GM19372 (cell line): ENCODE measurements at regions not wholly inside any gene's neighbourhood (a gene's known extent, or its start where the extent isn't known, plus 50 kb on each side); places are given as distances from the start of the nearest gene placed in this dataset.
"Not testable (repeated sequence)": the region's sequence is repeated elsewhere in the genome, so short reads cannot be mapped to it uniquely, and the experiment has no call there.

ENCODE experiments used
- ATAC-seq: cut with Tn5 transposase; IDR thresholded peaks from one replicate; pipeline ENCODE4 v1.9.1; 2021; ENCODE audit warnings: mild to moderate bottlenecking, low read depth, moderate library complexity; ENCODE audit not compliant: unreplicated experiment

DNA sequence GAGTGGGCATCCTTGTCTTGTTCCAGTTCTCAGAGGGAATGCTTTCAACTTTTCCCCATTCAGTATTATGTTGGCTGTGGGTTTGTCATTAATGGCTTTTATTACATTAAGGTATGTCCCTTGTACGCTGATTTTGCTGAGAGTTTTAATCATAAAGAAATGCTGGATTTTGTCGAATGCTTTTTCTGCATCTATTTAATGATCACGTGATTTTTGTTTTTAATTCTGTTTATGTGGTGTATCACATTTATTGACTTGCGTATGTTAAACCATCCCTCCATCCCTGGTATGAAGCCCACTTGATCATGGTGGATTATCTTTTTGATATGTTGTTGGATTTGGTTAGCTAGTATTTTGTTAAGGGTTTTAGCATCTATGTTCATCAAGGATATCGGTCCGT is 266.9 kb upstream of the DIPK2B start:
- ATAC-seq = not testable (repeated sequence)

GRCh38 chrX:45455732-45456131 is 255.1 kb upstream of the DIPK2B start:
- not testable (repeated sequence) for ATAC-seq

DNA sequence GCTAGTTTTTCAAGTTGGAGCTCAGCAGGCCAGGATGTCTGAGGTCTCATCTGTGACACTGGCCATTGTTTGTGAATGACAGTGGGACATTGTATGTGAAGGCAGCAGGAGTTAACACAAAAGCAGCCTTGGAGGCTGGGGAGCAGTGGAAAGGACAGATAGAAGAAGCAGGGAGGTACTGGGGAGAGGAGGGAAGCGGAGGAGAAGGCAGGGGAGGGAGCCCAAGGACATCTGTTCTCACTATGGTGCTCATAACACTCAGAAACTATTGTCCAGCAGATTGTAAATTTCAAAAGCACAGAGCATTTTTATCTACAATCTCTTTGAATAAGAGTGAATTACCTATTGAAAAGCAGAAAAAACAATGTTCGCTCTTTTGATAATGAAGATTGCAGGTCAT is 253.6 kb upstream of the DIPK2B start:
- ATAC-seq = no peak

GRCh38 chrX:45449982-45450381 is 249.3 kb upstream of the DIPK2B start:
- no peak for ATAC-seq

DNA sequence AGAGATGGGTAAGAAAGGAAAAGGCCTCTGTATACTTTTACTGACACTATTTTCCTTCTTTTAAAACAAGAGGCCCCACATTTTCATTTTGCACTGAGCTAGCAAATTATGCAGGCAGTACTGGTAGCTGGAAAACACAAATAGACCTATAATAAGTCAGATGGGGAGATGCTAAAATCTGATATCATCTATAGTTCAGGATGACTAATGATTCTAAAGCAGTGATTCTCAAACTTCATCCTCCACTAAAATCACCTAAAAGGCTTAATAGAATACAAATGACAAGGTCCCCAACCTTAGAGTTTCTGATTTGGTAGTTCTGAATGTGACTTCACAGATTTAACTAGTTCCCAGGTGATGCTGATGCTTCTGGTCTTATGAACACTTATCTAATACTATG is 247.3 kb upstream of the DIPK2B start:
- ATAC-seq = no peak

DNA sequence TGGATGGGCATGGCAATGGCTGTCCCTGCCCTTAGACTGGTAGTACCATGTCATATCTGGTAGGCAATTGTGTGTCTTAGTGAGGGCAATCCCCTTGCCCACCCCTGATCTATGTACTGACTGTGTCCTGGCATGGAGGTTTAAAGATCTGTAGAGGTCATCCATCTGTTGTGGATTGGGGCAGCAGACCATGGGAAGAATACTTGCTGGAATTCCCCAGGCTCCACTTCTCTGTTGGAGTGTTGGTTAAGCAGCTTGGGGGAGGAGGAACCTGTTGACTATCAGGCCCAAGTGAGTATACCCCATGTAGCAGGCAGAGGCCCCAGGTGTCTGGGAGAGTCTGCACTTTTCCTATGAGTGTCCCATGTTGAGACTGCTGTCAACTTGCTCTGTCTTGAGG is 246.7 kb upstream of the DIPK2B start:
- no peak for ATAC-seq

DNA sequence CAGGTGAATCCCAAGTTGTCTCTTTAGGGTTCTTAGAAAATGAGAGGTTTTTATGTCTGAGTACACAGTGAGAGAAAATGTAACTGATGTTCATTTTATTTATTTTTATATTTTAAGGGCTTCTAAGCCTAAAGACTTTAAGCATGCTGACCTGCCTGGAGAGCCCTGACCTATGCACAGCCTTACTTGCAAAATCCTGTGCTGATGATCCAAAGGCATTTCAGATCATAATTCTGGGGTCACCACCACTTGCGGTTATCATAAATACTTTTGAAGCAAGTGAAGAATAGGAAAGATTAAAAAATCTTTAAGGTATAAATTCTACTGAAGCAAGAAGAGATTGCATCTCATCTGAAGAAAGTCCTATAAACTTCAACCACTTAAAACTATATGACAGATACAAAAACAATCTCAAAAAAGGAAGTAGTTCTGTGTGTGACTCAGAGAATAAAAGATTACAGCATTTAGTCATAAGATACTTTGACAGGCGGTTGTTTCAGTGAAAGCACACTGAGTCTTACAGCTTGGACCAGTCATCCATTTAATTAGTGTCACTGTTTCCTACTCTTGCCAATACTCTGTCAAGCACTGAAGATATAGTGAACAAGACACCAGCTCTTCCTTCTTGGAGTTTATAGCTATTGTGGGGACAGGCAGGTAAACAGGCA is 245.2 kb upstream of the DIPK2B start:
- no peak for ATAC-seq

DNA sequence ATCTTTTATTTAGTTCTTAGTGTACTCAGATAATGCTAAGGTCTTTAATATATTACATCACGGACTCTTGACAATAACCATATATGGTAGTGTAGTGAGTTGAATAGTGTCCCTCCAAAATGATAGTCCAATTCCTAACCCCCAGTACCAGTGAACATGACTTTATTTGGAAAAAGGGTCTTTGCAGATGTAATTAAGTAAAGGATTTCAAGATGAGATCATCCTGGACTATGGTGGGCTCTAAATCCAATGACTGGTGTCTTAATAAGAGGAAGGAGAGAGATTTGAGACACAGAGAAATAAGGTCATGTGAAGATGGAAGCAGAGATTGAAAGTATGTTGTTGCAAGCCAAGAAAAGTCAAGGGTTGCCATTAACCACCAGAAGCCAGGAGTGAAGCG is 236.5 kb upstream of the DIPK2B start:
- ATAC-seq = no peak

DNA sequence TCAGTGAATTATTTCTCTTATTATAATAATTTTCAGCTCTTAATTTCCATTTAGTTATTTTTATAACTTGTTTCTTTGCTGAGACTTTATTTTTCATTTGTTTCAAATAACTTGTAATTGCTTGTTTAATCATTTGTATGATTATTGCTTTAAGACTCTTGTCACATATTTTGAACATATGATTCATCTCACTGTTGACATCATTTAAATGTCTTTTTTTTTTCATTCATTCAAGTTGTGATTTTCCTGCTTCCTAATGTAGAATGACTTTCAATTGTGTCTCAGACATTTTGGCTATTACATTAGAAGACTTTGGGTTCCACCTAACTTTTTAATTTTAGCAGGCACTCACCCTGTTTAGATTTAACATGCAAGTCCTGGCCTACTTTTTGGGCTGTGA is 234.8 kb upstream of the DIPK2B start:
- ATAC-seq = no peak

- ATAC-seq = no peak
Measured at GRCh38 chrX:45434231-45434630, 233.6 kb upstream of the DIPK2B start.

- no peak for ATAC-seq
Measured at GRCh38 chrX:45428831-45429230, 228.2 kb upstream of the DIPK2B start.

- ATAC-seq = no peak
Measured at GRCh38 chrX:45424326-45424725, 223.7 kb upstream of the DIPK2B start.

GRCh38 chrX:45422216-45422925 is 221.7 kb upstream of the DIPK2B start:
- no peak for ATAC-seq

DNA sequence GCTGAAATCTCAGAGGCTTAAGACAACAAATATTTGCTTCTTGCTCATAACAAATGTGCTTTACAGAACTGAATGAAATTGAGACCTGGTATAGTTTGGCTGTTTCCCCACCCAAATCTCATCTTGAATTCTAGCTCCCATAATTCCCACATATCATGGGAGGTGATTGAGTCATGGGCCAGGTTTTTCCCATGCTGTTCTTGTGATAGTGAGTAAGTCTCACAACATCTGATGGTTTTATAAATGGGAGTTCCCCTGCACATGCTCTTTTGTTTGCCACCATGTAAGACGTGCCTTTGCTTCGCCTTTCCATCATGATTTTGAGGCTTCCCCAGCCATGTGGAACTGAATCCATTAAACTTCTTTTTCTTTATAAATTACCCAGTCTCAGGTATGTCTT is 221.1 kb upstream of the DIPK2B start:
- ATAC-seq = no peak

DNA sequence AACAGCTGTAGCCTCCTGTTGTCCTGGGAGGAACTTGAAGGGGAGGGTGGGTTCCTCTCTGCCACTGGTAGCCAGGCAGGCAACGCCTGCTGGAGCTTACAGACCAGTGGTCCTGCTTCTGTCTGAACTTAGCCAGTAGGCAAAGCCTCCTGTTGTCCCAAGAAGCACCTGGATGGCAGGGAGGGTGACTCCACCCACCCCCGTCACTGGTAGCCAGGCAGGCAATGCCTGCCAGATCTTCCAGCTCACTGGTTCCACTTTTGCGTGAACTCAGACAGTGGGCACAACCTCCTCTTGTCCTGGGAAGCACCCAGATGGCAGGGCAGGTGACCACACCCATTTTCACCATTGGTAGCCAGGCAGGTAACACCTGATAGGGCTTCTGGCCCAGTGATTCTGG is 203.5 kb upstream of the DIPK2B start:
- no peak for ATAC-seq

DNA sequence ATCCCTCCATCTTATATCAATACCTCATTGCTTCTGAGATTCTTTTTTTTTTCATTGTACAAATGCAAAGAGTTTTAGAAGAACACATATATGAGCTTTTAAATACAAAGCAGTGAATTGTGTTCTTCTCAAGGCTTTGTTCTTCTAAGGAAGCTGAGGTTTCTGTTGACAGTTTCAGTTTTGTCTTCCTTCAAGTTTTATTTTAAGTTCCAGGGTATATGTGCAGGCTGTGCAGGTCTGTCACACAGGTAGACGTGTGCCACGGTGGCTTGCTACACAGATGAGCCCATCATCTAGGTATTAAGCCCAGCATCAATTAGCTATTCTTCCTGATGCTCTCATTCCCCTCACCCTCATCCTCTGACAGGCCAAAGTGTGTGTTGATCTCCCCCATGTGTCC is 201.2 kb upstream of the DIPK2B start:
- no peak for ATAC-seq

GRCh38 chrX:45400951-45401725 is 200.5 kb upstream of the DIPK2B start:
- ATAC-seq = not testable (repeated sequence)

GRCh38 chrX:45400027-45400779 is 199.5 kb upstream of the DIPK2B start:
- no peak for ATAC-seq

DNA sequence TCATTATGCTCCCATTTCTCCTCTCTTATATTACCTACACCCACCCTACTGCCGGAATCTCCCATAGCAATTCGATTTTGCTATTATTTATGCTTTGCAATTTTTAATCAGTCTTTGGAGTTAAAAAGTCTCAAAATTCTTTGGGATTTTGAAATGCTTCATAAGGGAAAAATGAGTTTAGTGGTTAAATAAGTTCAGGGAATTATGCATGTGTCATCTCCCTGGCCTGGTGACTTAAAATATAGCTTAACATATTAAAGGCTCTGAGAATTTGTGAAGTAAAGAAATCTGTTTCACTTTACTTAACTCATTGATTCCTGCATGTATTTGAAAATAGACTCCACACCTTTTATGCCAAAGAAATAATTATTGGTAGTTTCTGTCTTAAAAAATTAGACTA is 185.1 kb upstream of the DIPK2B start:
- ATAC-seq = no peak

DNA sequence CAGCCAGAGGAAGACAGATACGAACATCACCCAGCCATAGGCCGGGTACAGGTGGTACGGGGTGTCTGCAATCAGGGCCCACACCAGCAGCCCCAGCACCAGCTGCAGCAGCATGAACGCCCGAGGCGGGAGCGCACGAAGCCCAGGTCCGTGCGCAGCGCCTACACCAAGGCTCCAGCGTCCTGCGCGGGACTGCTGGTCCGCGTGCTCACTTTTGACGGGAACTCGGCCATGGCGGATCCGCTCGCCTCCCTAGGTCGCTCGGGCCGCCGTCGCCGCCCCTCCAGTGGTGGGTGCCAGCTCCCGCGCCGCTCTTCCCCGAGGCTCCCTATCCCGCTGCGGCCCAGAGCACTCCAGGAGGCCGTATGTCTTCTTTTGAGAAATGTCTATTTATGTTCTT is 181.2 kb upstream of the DIPK2B start:
- no peak for ATAC-seq

- no peak for ATAC-seq
Measured at GRCh38 chrX:45381366-45381765, 180.7 kb upstream of the DIPK2B start.
